A172 (cell line): ENCODE measurements at regions not wholly inside any gene's neighbourhood (a gene's known extent, or its start where the extent isn't known, plus 50 kb on each side); places are given as distances from the start of the nearest gene placed in this dataset.
A peak's percentile ranks its signal among the peaks of the same experiment; 100 is the strongest.
"Not testable (repeated sequence)": the region's sequence is repeated elsewhere in the genome, so short reads cannot be mapped to it uniquely, and the experiment has no call there.

Experiments
- DNase-seq: peaks from one replicate; pipeline ENCODE4 v3.0.0-alpha.2; 2015; ENCODE audit warnings: low spot score

- no peak for DNase-seq
Observed at GRCh38 chr7:9036080-9036479, 602.7 kb downstream of the NXPH1 start.

- no peak for DNase-seq
Observed at GRCh38 chr7:9071160-9071762, 637.9 kb downstream of the NXPH1 start.

- not testable (repeated sequence) for DNase-seq
Observed at GRCh38 chr7:9075774-9076173, 642.4 kb downstream of the NXPH1 start.

GRCh38 chr7:9082203-9082602 is 648.8 kb downstream of the NXPH1 start:
- DNase-seq, result no peak

GRCh38 chr7:9083837-9084236 is 650.4 kb downstream of the NXPH1 start:
- DNase-seq, result peak; percentile 60

GRCh38 chr7:9091282-9091681 is 657.9 kb downstream of the NXPH1 start:
- DNase-seq, result no peak

GRCh38 chr7:9097565-9098060 is 664.2 kb downstream of the NXPH1 start:
- peak; percentile 44 for DNase-seq

GRCh38 chr7:9100289-9100688 is 666.9 kb downstream of the NXPH1 start:
- DNase-seq, result no peak

- DNase-seq, result no peak
Observed at GRCh38 chr7:9102846-9103245, 669.4 kb downstream of the NXPH1 start.

- no peak for DNase-seq
Observed at GRCh38 chr7:9106747-9107146, 673.3 kb downstream of the NXPH1 start.

- DNase-seq, result no peak
Observed at GRCh38 chr7:9120331-9120730, 686.9 kb downstream of the NXPH1 start.

- no peak for DNase-seq
Observed at GRCh38 chr7:9124320-9124719, 690.9 kb downstream of the NXPH1 start.

- no peak for DNase-seq
Observed at GRCh38 chr7:9125246-9125645, 691.8 kb downstream of the NXPH1 start.

- DNase-seq, result no peak
Observed at GRCh38 chr7:9127901-9128300, 694.5 kb downstream of the NXPH1 start.

GRCh38 chr7:9148687-9149086 is 715.3 kb downstream of the NXPH1 start:
- DNase-seq, result no peak

GRCh38 chr7:9149499-9150082 is 716.2 kb downstream of the NXPH1 start:
- DNase-seq, result peak; percentile 63

- DNase-seq, result not testable (repeated sequence)
Observed at GRCh38 chr7:9163691-9164090, 730.3 kb downstream of the NXPH1 start.

- no peak for DNase-seq
Observed at GRCh38 chr7:9175871-9176270, 742.5 kb downstream of the NXPH1 start.

- DNase-seq, result no peak
Observed at GRCh38 chr7:9181356-9181755, 747.9 kb downstream of the NXPH1 start.

GRCh38 chr7:9186730-9187129 is 753.3 kb downstream of the NXPH1 start:
- DNase-seq, result no peak

- DNase-seq, result no peak
Observed at GRCh38 chr7:9189703-9190102, 756.3 kb downstream of the NXPH1 start.

GRCh38 chr7:9192969-9193368 is 759.6 kb downstream of the NXPH1 start:
- DNase-seq, result peak; percentile 51

GRCh38 chr7:9200626-9201025 is 767.2 kb downstream of the NXPH1 start:
- DNase-seq, result no peak

GRCh38 chr7:9201928-9202327 is 768.5 kb downstream of the NXPH1 start:
- DNase-seq, result no peak
